T-helper 2 cell treated with Interferon-gamma antibody and Interleukin-4, amounts not matched to agents 100 ng/mL and 5 ng/mL, for 36 hours (primary cell): ENCODE measurements at regions not wholly inside any gene's neighbourhood (a gene's known extent, or its start where the extent isn't known, plus 50 kb on each side); places are given as distances from the start of the nearest gene placed in this dataset.

Source experiments
- intact Hi-C: fragments of 100-400 bp; cut with micrococcal nuclease; formaldehyde crosslinking; loops from one replicate; pipeline ENCODE4 v1.15.1; 2023

- intact Hi-C loops = no loop called here
Observed at GRCh38 chr3:178396318-178396717, 139.9 kb upstream of the KCNMB2 start.

GRCh38 chr3:178397202-178397601 lies 139.0 kb upstream of the KCNMB2 start:
- intact Hi-C loops = no loop called here

GRCh38 chr3:178397836-178398235 lies 138.4 kb upstream of the KCNMB2 start:
- intact Hi-C loops = no loop called here

GRCh38 chr3:178404961-178405360 lies 131.3 kb upstream of the KCNMB2 start:
- intact Hi-C loops = no loop called here

- intact Hi-C loops = no loop called here
Observed at GRCh38 chr3:178405531-178405930, 130.7 kb upstream of the KCNMB2 start.

GRCh38 chr3:178406206-178406605 lies 130.0 kb upstream of the KCNMB2 start:
- intact Hi-C loops = no loop called here

GRCh38 chr3:178415384-178415783 lies 120.9 kb upstream of the KCNMB2 start:
- intact Hi-C loops = no loop called here

GRCh38 chr3:178417736-178418135 lies 118.5 kb upstream of the KCNMB2 start:
- intact Hi-C loops = no loop called here

- intact Hi-C loops = no loop called here
Observed at GRCh38 chr3:178419071-178419470, 117.2 kb upstream of the KCNMB2 start.

GRCh38 chr3:178420033-178420432 lies 116.2 kb upstream of the KCNMB2 start:
- intact Hi-C loops = no loop called here

GRCh38 chr3:178421069-178421468 lies 115.2 kb upstream of the KCNMB2 start:
- intact Hi-C loops = no loop called here

GRCh38 chr3:178422406-178422805 lies 113.8 kb upstream of the KCNMB2 start:
- intact Hi-C loops = no loop called here

GRCh38 chr3:178428037-178428436 lies 108.2 kb upstream of the KCNMB2 start:
- intact Hi-C loops = no loop called here

- intact Hi-C loops = no loop called here
Observed at GRCh38 chr3:178434206-178434805, 101.9 kb upstream of the KCNMB2 start.

GRCh38 chr3:178435575-178435974 lies 100.7 kb upstream of the KCNMB2 start:
- intact Hi-C loops = no loop called here

- intact Hi-C loops = loop anchor here (1.0 kb wide), 2 partner anchors 530 to 880 kb away; no protein-coding TSS in a partner anchor
Observed at GRCh38 chr3:178436773-178437172, 99.5 kb upstream of the KCNMB2 start.

GRCh38 chr3:178437236-178437635 lies 99.0 kb upstream of the KCNMB2 start:
- intact Hi-C loops = no loop called here

GRCh38 chr3:178439504-178439903 lies 96.7 kb upstream of the KCNMB2 start:
- intact Hi-C loops = no loop called here

GRCh38 chr3:178440043-178440442 lies 96.2 kb upstream of the KCNMB2 start:
- intact Hi-C loops = no loop called here

- intact Hi-C loops = no loop called here
Observed at GRCh38 chr3:178443634-178444033, 92.6 kb upstream of the KCNMB2 start.

- intact Hi-C loops = no loop called here
Observed at GRCh38 chr3:178445139-178445538, 91.1 kb upstream of the KCNMB2 start.

GRCh38 chr3:178446059-178446458 lies 90.2 kb upstream of the KCNMB2 start:
- intact Hi-C loops = no loop called here

- intact Hi-C loops = no loop called here
Observed at GRCh38 chr3:178450476-178450875, 85.8 kb upstream of the KCNMB2 start.

- intact Hi-C loops = no loop called here
Observed at GRCh38 chr3:178451799-178452198, 84.4 kb upstream of the KCNMB2 start.
